B cell (primary cell): ENCODE measurements at regions not wholly inside any gene's neighbourhood (a gene's known extent, or its start where the extent isn't known, plus 50 kb on each side); places are given as distances from the start of the nearest gene placed in this dataset.

ENCODE experiments used
- ATAC-seq: fragments of 200-7000 bp; cut with Tn5 transposase; one replicate; pipeline ENCODE4 v1.10.0; 2021; ENCODE audit warnings: low read depth, mild to moderate bottlenecking, moderate number of reproducible peaks, moderate library complexity
- CTCF ChIA-PET: fragments of 350-600 bp; sonication (Branson Sonifier 250); formaldehyde crosslinking; loops from one replicate; lab custom pipeline; 2021; ENCODE audit warnings: antibody characterized with exemption, inconsistent platforms; lab: Charles Lee
- POLR2A ChIA-PET: fragments of 350-600 bp; sonication (Branson Sonifier 250); formaldehyde crosslinking; loops from one replicate; lab custom pipeline; 2021; ENCODE audit warnings: antibody characterized with exemption; lab: Charles Lee
- DNase-seq: peaks from one replicate; pipeline ENCODE4 v3.0.0; 2013
- H2AFZ ChIP-seq: 2 replicates; pipeline ENCODE4 v1.6.1; 2012; ENCODE audit warnings: mild to moderate bottlenecking, low read depth, low read length; ENCODE audit not compliant: insufficient read depth, poor library complexity, severe bottlenecking
- H3K27ac ChIP-seq, 2 donors: 1 replicate in 1 of 2; 2 replicates in 1 of 2; pipeline ENCODE4 v1.5.1; 2012 to 2013; ENCODE audit warnings: low read length in 2 of 2, mild to moderate bottlenecking in 2 of 2, moderate library complexity in 1 of 2
- H3K27me3 ChIP-seq, 4 experiments: fragments of 200-600 bp in 1 of 4; sonication (generic) in 1 of 4; replicated peaks in 1 of 4; 1 replicate in 2 of 4; 2 replicates in 2 of 4; pipeline versions ENCODE4 v1.6.1 to v1.7.0; 2013 to 2016; ENCODE audit warnings: low read length in 3 of 4, mild to moderate bottlenecking in 2 of 4, mixed read lengths in 1 of 4, moderate library complexity in 1 of 4; ENCODE audit not compliant: insufficient read depth in 4 of 4, control insufficient read depth in 3 of 4; ENCODE audit errors: control extremely low read depth in 1 of 4
- H3K36me3 ChIP-seq, 2 experiments: replicated peaks in 1 of 2; 1 replicate in 1 of 2; 2 replicates in 1 of 2; pipeline versions ENCODE4 v1.6.1 to v1.7.1; 2013; ENCODE audit warnings: low read length in 1 of 2; ENCODE audit not compliant: insufficient read depth in 2 of 2, control insufficient read depth in 1 of 2; ENCODE audit errors: control extremely low read depth in 1 of 2, extremely low read depth in 1 of 2
- H3K4me1 ChIP-seq, 2 donors: fragments of 200-600 bp in 1 of 2; sonication (generic) in 1 of 2; 1 replicate in 1 of 2; 2 replicates in 1 of 2; pipeline versions ENCODE4 v1.5.1 to v1.6.1; 2013 to 2017; ENCODE audit warnings: low read length in 2 of 2; ENCODE audit not compliant: control insufficient read depth in 2 of 2, insufficient read depth in 2 of 2
- H3K4me2 ChIP-seq: replicated peaks from 2 replicates; pipeline ENCODE3; 2012; ENCODE audit warnings: mild to moderate bottlenecking, low read depth, low read length; ENCODE audit not compliant: poor library complexity, severe bottlenecking
- H3K4me3 ChIP-seq, 5 experiments: fragments of 200-600 bp in 1 of 5; sonication (generic) in 1 of 5; 1 replicate in 3 of 5; 2 replicates in 2 of 5; pipeline versions ENCODE4 v1.5.1 to v1.7.0; 2011 to 2016; ENCODE audit warnings: low read length in 4 of 5, mild to moderate bottlenecking in 4 of 5, low read depth in 2 of 5, control low read depth in 1 of 5, moderate library complexity in 1 of 5; ENCODE audit not compliant: insufficient read depth in 1 of 5; ENCODE audit errors: control extremely low read depth in 1 of 5, extremely low read depth in 1 of 5
- H3K79me2 ChIP-seq: fragments of 200-600 bp; sonication (generic); one replicate; pipeline ENCODE4 v1.6.0; 2016; ENCODE audit warnings: low read length; ENCODE audit not compliant: control insufficient read depth, insufficient read depth
- H3K9ac ChIP-seq: fragments of 200-600 bp; sonication (generic); 2 replicates; pipeline ENCODE4 v1.6.1; 2017; ENCODE audit warnings: mild to moderate bottlenecking, low read length, moderate library complexity
- H3K9me3 ChIP-seq, 3 donors: one replicate each; pipeline versions ENCODE4 v1.6.1 to v1.7.1; 2013; ENCODE audit warnings: low read length in 2 of 3; ENCODE audit not compliant: control insufficient read depth in 2 of 3, insufficient read depth in 1 of 3; ENCODE audit errors: control extremely low read depth in 1 of 3
- H4K20me1 ChIP-seq: 2 replicates; pipeline ENCODE4 v1.6.0; 2012; ENCODE audit warnings: mild to moderate bottlenecking, low read length; ENCODE audit not compliant: insufficient read depth, control insufficient read depth, poor library complexity, severe bottlenecking
- H3K27ac Mint-ChIP-seq: one replicate; pipeline ENCODE4 v1.8.0; 2021; ENCODE audit warnings: mixed read lengths
- H3K27me3 Mint-ChIP-seq: one replicate; pipeline ENCODE4 v1.8.0; 2021; ENCODE audit warnings: mixed read lengths
- H3K4me1 Mint-ChIP-seq: one replicate; pipeline ENCODE4 v1.8.0; 2021; ENCODE audit warnings: mixed read lengths
- H3K4me3 Mint-ChIP-seq: one replicate; pipeline ENCODE4 v1.8.0; 2021; ENCODE audit warnings: mixed read lengths
- H3K9me3 Mint-ChIP-seq: one replicate; pipeline ENCODE4 v1.8.0; 2022; ENCODE audit warnings: mixed read lengths; ENCODE audit not compliant: insufficient read depth
- EZH2 ChIP-seq: IDR thresholded peaks from 2 replicates; pipeline ENCODE4 v1.6.1; 2012; ENCODE audit warnings: borderline replicate concordance, low read depth, mild to moderate bottlenecking, moderate library complexity, low read length; ENCODE audit not compliant: insufficient read depth, poor library complexity, severe bottlenecking
- WGBS: methylation state at CpG from one replicate; pipeline ENCODE4 v1.1.5; 2013; ENCODE audit warnings: missing lambda C conversion rate; ENCODE audit not compliant: insufficient coverage; 5-methylcytosine and 5-hydroxymethylcytosine counted together
- intact Hi-C: fragments of 100-400 bp; cut with micrococcal nuclease; formaldehyde crosslinking; loops from one replicate; pipeline ENCODE4 v1.10.0; 2022
- TF ChIP-seq, protein P1 (sequence below): fragments of 200-600 bp; IDR thresholded peaks from one replicate; pipeline ENCODE4 v1.8.0; 2022; ENCODE audit warnings: antibody characterized with exemption, mild to moderate bottlenecking

- no peak overlapping the region for H3K4me3 Mint-ChIP-seq
- ChIA-PET POLR2A (no interaction called here), CTCF (no interaction called here)
Observed at GRCh38 chr1:55522982-55523381, 307.8 kb upstream of the USP24 start.

DNA sequence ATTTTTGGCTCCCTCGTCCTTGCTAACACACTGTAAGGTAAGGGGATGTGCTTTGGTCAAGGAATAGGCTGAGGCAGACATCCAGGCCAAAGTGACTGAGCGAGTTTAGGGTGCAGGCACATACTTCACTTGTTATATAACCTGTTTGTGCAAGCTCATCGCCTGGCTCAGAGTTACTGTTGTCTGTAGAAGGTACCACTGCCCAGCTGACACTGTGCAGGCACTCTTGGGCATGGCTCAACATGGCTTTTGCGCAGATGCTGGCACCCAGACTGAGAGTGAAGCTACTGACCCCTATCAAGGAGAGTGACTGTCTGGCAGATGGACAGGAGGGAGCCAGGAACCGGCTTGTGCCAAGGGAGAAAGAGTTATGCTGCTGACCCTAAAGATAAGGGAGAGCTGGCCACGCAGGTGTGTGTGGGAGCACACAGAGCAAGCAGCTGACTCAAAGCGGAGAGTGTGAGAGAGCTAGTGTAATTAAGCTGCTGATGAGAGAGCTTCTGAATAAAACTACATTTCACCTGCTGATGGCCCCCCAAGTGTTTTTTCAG lies 307.3 kb upstream of the USP24 start:
- Mint-ChIP-seq H3K27me3 (peaks cover 16% of the 10 kb centered on the region), H3K9me3 (no peaks in the 10 kb centered on the region), H3K4me3 (no peak overlapping the region), H3K4me1 (no peaks in the 10 kb centered on the region), H3K27ac (no peak overlapping the region)
- Histone ChIP-seq H3K9ac (no peak overlapping the region), H2AFZ (no peak overlapping the region), H3K4me3 (no peak overlapping the region), H4K20me1 (no peaks in the 10 kb centered on the region), H3K27me3 (peaks cover 0 to 2% (median 0%) of the 10 kb centered on the region in 4 experiments), H3K4me1 (no peaks in the 10 kb centered on the region), H3K27ac (no peak overlapping the region), H3K9me3 (no peaks in the 10 kb centered on the region), H3K79me2 (no peaks in the 10 kb centered on the region), H3K4me2 (no peak overlapping the region), H3K36me3 (no peaks in the 10 kb centered on the region)
- intact Hi-C loops, result no loop called here
- DNase-seq, result no peak
- CTCF ChIA-PET, result no interaction called here
- WGBS, result 77% methylated on average over 6 of the region's 7 CpGs
- POLR2A ChIA-PET, result no interaction called here
- TF ChIP-seq, protein P1, sequence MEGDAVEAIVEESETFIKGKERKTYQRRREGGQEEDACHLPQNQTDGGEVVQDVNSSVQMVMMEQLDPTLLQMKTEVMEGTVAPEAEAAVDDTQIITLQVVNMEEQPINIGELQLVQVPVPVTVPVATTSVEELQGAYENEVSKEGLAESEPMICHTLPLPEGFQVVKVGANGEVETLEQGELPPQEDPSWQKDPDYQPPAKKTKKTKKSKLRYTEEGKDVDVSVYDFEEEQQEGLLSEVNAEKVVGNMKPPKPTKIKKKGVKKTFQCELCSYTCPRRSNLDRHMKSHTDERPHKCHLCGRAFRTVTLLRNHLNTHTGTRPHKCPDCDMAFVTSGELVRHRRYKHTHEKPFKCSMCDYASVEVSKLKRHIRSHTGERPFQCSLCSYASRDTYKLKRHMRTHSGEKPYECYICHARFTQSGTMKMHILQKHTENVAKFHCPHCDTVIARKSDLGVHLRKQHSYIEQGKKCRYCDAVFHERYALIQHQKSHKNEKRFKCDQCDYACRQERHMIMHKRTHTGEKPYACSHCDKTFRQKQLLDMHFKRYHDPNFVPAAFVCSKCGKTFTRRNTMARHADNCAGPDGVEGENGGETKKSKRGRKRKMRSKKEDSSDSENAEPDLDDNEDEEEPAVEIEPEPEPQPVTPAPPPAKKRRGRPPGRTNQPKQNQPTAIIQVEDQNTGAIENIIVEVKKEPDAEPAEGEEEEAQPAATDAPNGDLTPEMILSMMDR, result no peak
- no peak for TF ChIP-seq EZH2
- ATAC-seq, result no peak

More at GRCh38 chr1:55522982-55523381, 307.8 kb upstream of the USP24 start:
- H3K27me3 ChIP-seq, result no peaks in the 10 kb centered on the region
- no peak overlapping the region for H3K4me2 ChIP-seq
- intact Hi-C loops, result no loop called here
- ATAC-seq (no peak), DNase-seq (no peak)
- H3K27ac ChIP-seq, result no peak overlapping the region
- Mint-ChIP-seq H3K9me3 (no peaks in the 10 kb centered on the region), H3K4me1 (no peaks in the 10 kb centered on the region), H3K27me3 (peaks cover 12% of the 10 kb centered on the region), H3K27ac (no peak overlapping the region)
- H3K79me2 ChIP-seq, result no peaks in the 10 kb centered on the region
- no peak overlapping the region for H2AFZ ChIP-seq
- H3K9me3 ChIP-seq, result no peaks in the 10 kb centered on the region
- no peaks in the 10 kb centered on the region for H3K4me1 ChIP-seq
- TF ChIP-seq, protein P1, result no peak
- TF ChIP-seq EZH2, result no peak
- no peak overlapping the region for H3K4me3 ChIP-seq
- H3K36me3 ChIP-seq, result no peaks in the 10 kb centered on the region
- no CpG with 5 or more reads among the region's 2 CpGs for WGBS
- H3K9ac ChIP-seq, result no peak overlapping the region
- no peaks in the 10 kb centered on the region for H4K20me1 ChIP-seq
